ELR (cell line): ENCODE measurements at regions not wholly inside any gene's neighbourhood (a gene's known extent, or its start where the extent isn't known, plus 50 kb on each side); places are given as distances from the start of the nearest gene placed in this dataset.
"Not testable (repeated sequence)": the region's sequence is repeated elsewhere in the genome, so short reads cannot be mapped to it uniquely, and the experiment has no call there.

Source experiments
- DNase-seq: peaks from one replicate; pipeline ENCODE4 v3.0.0-alpha.2; 2015; ENCODE audit warnings: low read depth

GRCh38 chr5:56763711-56764466 is 51.5 kb upstream of the MAP3K1 start:
- peak; percentile 25 for DNase-seq

GRCh38 chr5:56763182-56763581 is 52.2 kb upstream of the MAP3K1 start:
- DNase-seq, result no peak

DNA sequence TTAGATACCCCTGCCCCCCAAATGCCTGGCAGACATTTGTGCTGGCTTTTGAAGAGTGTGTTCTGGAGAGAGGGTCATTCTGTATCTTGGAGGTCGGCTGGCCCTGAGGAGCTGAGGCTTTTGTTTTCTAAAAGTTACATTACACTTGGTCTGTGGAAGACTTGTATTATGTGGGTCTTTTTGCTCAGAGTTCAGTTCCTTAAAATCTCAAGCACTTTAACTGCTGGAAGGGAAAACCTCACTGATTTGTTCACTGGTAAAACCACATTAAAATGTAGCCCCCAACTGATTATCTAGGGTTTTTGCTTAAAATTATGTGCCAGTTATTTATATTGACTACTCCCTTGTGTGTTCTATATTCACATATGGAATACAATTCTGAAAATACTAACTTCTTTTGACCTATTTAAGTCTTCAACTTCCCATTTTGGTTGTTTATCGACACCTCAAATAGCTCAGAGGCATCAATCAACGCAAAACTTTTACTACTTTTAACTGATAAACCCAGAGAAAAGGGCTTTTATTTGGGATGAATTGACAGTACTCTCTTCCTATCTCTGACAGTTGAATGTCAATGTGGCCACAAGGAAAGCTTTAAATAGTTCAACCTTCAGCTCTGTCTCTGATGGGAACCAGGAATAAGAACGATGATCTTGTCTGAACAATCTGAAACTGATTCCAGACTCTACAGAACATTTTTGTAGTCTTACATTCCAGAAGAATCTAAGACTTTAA is 54.0 kb upstream of the MAP3K1 start:
- no peak for DNase-seq

- no peak for DNase-seq
These were observed 54.6 kb upstream of the MAP3K1 start for GRCh38 chr5:56760723-56761122.

DNA sequence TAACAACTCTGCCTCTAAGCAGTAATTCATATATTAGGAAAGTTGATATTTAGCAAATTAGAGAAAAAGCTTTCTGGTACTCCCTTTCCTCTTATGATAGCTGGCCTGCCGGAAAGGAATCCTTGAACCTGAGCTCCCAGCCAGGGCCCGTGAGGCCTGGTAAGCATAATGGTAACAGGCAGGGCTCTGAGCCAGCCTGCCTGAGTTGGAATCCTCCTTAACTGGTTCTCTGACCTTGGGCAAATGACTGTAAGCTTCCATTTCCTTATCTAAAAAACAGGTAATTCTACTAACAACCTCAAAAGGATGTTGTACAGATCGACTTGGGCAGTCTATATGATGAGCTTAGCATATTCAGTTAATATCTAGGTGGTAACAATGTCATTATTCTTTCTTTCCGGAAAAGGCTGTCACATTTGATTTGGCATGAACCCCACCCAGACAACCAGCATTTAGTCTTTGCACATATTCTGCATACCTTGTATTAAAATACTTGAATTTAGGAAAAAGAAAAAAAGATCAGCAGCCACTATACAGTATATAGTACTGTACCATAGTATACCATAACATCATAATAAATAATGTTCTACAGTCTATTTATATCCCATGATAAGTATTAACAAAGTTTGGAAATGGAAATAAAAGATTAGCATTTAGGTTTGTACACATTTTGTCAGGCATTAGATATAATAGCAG is 55.7 kb upstream of the MAP3K1 start:
- no peak for DNase-seq

DNA sequence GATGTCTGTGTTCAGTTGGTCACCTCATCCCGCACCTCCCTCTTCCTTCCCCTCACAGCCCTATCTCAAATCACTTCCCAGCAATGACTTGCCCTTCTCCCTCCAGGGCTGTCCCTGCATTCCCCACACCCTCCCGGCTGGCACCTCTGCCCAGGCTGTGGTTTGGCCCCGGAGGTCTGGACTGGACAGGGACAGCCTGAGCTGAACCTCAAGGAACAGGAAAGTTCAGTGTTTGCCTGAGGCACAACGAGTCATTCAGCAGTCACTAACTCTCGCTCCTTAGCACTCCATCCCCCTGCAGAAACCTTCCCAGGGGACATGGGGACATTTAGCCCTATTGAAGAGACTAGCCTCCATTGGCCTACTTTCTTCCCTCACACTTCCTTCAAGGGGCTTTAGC is 58.3 kb upstream of the MAP3K1 start:
- peak; percentile 53 for DNase-seq

DNA sequence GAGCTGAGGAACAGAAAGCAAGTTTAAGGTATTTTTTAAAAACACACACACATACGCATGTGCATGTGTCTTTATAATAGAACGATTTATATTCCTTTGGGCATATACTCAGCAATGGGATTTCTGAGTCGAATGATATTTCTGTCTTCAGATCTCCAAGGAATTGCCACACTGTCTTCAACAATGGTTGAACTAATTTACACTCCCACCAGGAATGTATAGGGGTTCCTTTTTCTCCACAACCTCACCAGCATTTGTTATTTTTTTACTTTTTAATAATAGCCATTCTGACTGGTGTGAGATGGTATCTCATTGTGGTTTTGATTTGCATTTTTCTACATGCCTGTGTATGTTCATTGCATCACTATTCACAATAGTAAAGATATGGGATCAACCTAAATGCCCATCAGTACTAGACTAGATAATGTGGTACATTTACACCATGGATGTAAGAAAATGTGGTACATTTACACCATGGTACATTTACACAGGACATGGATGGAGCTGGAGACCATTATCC is 60.3 kb upstream of the MAP3K1 start:
- no peak for DNase-seq

- not testable (repeated sequence) for DNase-seq
These were observed 61.8 kb upstream of the MAP3K1 start for GRCh38 chr5:56753588-56753987.

- DNase-seq, result no peak
These were observed 63.6 kb upstream of the MAP3K1 start for GRCh38 chr5:56751572-56752313.

GRCh38 chr5:56749842-56750241 is 65.5 kb upstream of the MAP3K1 start:
- DNase-seq, result no peak

DNA sequence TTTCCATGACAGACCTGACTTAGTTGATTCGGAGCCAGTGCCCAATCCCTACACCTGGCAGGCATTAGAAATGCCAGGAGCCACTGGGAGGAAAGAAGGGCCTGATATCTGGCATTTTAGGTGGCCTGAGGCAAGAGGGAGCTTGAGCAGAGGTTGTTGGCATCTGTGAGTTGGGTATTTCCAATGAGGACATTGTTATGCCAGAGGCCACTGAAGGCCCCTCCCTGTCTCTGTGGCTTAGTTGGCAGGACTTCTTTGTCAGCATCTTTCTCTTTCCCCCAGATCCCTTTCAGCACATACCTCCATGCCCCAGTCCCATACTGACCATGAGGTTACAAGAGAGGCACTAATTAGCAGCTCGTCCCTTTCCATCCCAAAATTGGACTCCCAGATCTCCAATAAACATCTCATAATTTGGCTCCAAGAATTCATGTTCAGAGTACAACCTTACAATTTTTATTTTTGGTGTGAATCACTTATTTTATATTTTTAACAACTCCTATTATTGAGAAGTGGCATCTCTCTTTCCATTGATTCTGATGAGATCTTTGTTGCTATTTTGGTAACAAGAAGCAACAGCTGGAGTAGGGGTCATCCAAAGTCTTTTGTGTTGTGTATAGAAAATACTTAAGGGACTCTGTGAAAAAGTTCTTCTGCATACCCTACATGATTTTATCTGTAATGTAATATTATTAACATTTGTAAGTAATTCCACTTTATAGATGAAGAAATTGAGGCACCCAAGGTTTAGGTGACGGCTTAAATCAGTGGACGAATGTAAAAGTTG is 68.6 kb upstream of the MAP3K1 start:
- DNase-seq, result no peak

- no peak for DNase-seq
These were observed 69.5 kb upstream of the MAP3K1 start for GRCh38 chr5:56745864-56746263.

DNA sequence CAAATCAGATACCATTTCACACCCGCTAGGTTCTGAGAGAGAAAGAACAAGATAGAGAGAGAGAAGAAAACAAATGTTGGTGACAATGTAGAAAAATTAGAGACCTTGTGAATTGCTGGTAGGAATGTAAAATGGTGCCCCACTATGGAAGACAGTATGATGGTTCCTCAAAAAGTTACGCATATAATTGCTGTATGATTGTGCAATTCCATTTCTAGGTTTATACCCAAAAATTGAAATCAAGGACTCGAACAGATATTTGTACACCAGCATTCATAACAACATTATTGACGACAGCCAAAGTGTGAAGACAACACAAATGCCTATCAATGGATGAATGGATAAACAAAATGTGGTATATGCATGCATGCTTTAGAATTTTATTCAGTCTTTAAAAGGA is 74.5 kb upstream of the MAP3K1 start:
- DNase-seq, result no peak

DNA sequence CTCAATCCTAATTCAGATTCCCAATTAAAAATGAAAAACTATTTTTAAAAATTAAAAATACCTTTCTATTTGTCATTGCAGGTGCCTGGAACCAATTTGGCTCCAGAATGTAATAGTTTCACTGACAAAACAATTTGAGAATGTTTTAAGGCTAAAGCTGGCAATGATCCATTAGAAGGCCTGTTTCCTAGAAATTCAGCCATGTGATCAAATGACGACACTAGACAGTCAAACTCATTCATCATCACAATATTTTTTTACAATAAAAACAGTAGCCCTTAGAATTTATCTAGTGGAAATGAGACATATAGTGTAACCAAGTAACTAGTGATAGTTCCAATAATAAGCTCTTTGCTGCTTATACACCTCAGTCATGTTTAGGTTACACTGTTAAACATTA is 75.4 kb upstream of the MAP3K1 start:
- no peak for DNase-seq

DNA sequence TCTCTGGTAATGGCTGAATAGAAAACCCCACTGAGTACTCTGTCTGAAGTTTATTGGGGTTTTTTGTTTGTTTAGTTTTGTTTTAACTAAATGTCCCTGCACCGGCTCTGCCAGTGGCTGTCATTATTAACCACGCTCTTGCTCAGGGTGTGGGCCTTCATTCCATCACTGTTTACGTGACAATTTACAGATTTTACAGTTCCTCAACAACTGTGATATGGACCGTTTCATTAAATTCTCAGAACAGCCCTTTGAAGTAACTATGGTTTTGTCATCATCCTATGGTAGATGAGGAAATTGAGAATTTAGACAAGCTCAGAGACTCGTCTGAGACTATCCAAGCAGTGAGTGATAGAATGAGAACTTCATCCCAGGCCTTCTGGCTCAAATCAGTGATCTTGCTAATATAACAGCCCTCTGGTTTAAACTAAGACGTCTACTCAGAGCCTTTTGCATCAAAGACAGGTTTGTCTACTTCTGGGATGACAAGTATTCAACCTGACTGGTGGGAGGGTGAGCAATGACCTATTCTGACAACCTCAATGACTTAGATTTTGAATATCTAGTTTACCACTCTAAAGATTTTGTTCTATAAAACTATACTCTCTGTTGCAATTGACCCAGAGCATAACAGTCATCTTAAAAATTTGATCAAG is 77.3 kb upstream of the MAP3K1 start:
- no peak for DNase-seq

DNA sequence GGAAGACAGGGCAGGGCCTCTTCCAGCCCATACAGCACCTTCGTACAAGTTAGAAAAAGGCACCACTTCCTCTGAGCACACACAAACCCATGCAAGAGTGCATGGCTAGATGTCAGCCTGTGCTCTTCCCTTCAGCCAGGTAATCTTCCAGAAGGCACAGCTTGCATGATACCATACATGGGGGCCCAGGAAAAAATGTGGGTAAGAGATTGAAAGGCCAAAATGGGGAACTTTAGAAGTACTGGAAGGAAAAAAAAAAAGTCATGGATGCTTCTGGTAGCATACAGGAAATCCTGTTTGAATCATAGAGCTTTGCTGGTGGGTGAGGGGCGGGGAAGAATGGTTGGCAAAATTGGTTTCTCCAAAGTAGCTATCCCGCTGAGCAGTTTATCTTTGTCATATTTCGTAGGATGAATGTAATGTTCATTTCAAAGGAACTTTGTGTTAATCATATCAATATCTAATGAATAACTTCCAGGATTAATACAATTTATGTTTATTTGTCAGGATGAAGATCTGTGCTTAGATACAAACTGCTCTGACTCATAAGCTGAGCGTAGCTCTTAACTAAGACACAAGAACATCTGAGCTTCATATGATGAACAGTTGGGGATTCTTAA is 78.2 kb upstream of the MAP3K1 start:
- DNase-seq, result peak; percentile 60

DNA sequence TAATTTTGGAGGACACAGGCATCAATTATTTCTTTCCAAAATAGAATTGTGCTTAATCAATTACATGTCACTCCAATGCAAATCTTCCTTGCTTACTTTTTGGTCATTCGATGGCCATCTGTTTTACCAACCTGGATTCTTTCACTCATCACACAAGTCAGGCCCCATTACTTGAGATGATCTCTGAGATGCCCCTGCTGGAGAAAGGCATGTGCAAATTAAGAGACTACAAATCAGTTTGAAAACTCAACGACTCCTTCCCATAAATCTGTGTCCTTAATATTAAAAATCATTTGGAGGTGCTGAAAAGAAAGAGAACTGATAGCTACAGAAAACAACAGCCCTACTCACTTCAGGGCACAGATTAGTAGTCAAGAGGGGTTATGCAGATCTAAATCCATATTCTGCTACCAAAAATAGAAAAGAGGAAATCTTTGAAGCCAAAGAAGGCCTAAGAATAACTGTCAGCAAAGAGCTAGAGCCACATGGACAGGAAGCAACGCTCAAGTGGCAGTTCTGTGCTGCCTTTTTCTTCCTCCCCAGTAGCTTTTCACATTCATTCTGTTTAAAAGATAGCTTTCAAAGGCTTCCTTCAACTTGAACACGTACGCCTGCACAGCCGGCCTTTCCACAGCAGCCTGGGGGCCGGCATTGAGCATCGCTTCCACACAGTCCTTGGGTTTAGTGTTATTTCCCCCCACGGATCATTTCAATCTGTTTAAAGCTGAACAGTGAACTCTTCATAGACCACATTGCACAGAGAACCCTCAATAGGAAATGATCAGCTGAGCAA is 79.3 kb upstream of the MAP3K1 start:
- no peak for DNase-seq

- no peak for DNase-seq
These were observed 81.2 kb upstream of the MAP3K1 start for GRCh38 chr5:56734091-56734694.

GRCh38 chr5:56733580-56733979 is 81.8 kb upstream of the MAP3K1 start:
- no peak for DNase-seq
